Adrenal gland (tissue), 5 donors: ENCODE measurements at regions not wholly inside any gene's neighbourhood (a gene's known extent, or its start where the extent isn't known, plus 50 kb on each side); places are given as distances from the start of the nearest gene placed in this dataset.

Experiments
- CTCF ChIP-seq, 6 experiments: fragments of 450-650 bp in 4 of 6; fragments of 200-600 bp in 2 of 6; sonication (generic) in 1 of 6; IDR thresholded peaks; 1 replicate in 5 of 6; 2 replicates in 1 of 6; pipeline versions ENCODE4 v1.5.1 to v1.8.0; 2016 to 2021; ENCODE audit warnings: antibody characterized with exemption in 6 of 6, mild to moderate bottlenecking in 2 of 6, moderate library complexity in 1 of 6
- POLR2A ChIP-seq, 2 donors: fragments of 450-650 bp; IDR thresholded peaks; one replicate each; pipeline ENCODE4 v1.6.1; 2017; ENCODE audit warnings: antibody characterized with exemption in 2 of 2, mild to moderate bottlenecking in 2 of 2, moderate library complexity in 1 of 2
- donor health status: DM: no; HTN: no; CAD: no.

- TF ChIP-seq CTCF (IDR thresholded peaks at IDR 0.05) (no peak), POLR2A (IDR thresholded peaks at IDR 0.05) (no peak)
These were observed 282.4 kb upstream of the RTL1 start for GRCh38 chr14:101185946-101186345.
